GM19468 (cell line): ENCODE measurements at regions not wholly inside any gene's neighbourhood (a gene's known extent, or its start where the extent isn't known, plus 50 kb on each side); places are given as distances from the start of the nearest gene placed in this dataset.
"Not testable (repeated sequence)": the region's sequence is repeated elsewhere in the genome, so short reads cannot be mapped to it uniquely, and the experiment has no call there.

Experiments
- ATAC-seq: cut with Tn5 transposase; IDR thresholded peaks from one replicate; pipeline ENCODE4 v1.9.1; 2021; ENCODE audit warnings: mild to moderate bottlenecking, moderate library complexity, moderate number of reproducible peaks; ENCODE audit not compliant: unreplicated experiment; ENCODE audit errors: extremely low read depth

GRCh38 chr10:64156166-64156565 lies 635.0 kb downstream of the REEP3 start:
- no peak for ATAC-seq

- no peak for ATAC-seq
Measured at GRCh38 chr10:64158551-64158950, 637.4 kb downstream of the REEP3 start.

GRCh38 chr10:64159910-64160872 lies 639.0 kb downstream of the REEP3 start:
- ATAC-seq: no peak

GRCh38 chr10:64170791-64171190 lies 649.6 kb downstream of the REEP3 start:
- ATAC-seq: no peak

GRCh38 chr10:64173826-64174225 lies 652.6 kb downstream of the REEP3 start:
- ATAC-seq: no peak

- ATAC-seq: no peak
Measured at GRCh38 chr10:64174666-64175255, 653.6 kb downstream of the REEP3 start.

- ATAC-seq: no peak
Measured at GRCh38 chr10:64175271-64175962, 654.2 kb downstream of the REEP3 start.

- no peak for ATAC-seq
Measured at GRCh38 chr10:64182671-64183070, 661.5 kb downstream of the REEP3 start.

- ATAC-seq: no peak
Measured at GRCh38 chr10:64191286-64191685, 670.1 kb downstream of the REEP3 start.

GRCh38 chr10:64196638-64197315 lies 675.6 kb downstream of the REEP3 start:
- ATAC-seq: no peak

- no peak for ATAC-seq
Measured at GRCh38 chr10:64201936-64202335, 680.7 kb downstream of the REEP3 start.

- not testable (repeated sequence) for ATAC-seq
Measured at GRCh38 chr10:64204504-64204903, 683.3 kb downstream of the REEP3 start.

- no peak for ATAC-seq
Measured at GRCh38 chr10:64206409-64206808, 685.2 kb downstream of the REEP3 start.

GRCh38 chr10:64209561-64209960 lies 688.4 kb downstream of the REEP3 start:
- no peak for ATAC-seq

GRCh38 chr10:64210211-64210610 lies 689.0 kb downstream of the REEP3 start:
- no peak for ATAC-seq

- no peak for ATAC-seq
Measured at GRCh38 chr10:64211466-64211865, 690.3 kb downstream of the REEP3 start.

- ATAC-seq: no peak
Measured at GRCh38 chr10:64215088-64215487, 693.9 kb downstream of the REEP3 start.

GRCh38 chr10:64219271-64220025 lies 698.2 kb downstream of the REEP3 start:
- ATAC-seq: no peak

- no peak for ATAC-seq
Measured at GRCh38 chr10:64234489-64234888, 713.3 kb downstream of the REEP3 start.

- ATAC-seq: no peak
Measured at GRCh38 chr10:64257704-64258103, 736.5 kb downstream of the REEP3 start.
